ENCODE measurements at regions not wholly inside any gene's neighbourhood (a gene's known extent, or its start where the extent isn't known, plus 50 kb on each side); places are given as distances from the start of the nearest gene placed in this dataset.

GRCh38 chr5:73284220-73284795 lies 111.3 kb downstream of the TMEM174 start:
- Mint-ChIP-seq H3K27me3 (peaks cover 37% of the 10 kb centered on the region), H3K27ac (no peak overlapping the region), H3K4me3 (peak overlapping the region; percentile 42), H3K36me3 (no peaks in the 10 kb centered on the region), H3K9me3 (peaks cover 11% of the 10 kb centered on the region), H3K4me1 (ENCODE audit: unreplicated experiment) (peaks cover 55% of the 10 kb centered on the region)
- no peak for TF ChIP-seq CTCF (conservative IDR thresholded peaks at IDR 0.05)
- DNase-seq (ENCODE audit: extremely low spot score, unreplicated experiment), result no peak

GRCh38 chr5:73282923-73283322 lies 109.9 kb downstream of the TMEM174 start:
- no peak for TF ChIP-seq CTCF (conservative IDR thresholded peaks at IDR 0.05)
- Mint-ChIP-seq H3K9me3 (peaks cover 11% of the 10 kb centered on the region), H3K36me3 (no peaks in the 10 kb centered on the region), H3K27ac (no peak overlapping the region), H3K4me1 (ENCODE audit: unreplicated experiment) (peaks cover 60% of the 10 kb centered on the region), H3K27me3 (peaks cover 34% of the 10 kb centered on the region), H3K4me3 (peak overlapping the region; percentile 41)
- DNase-seq (ENCODE audit: extremely low spot score, unreplicated experiment), result no peak

- Mint-ChIP-seq H3K4me1 (ENCODE audit: unreplicated experiment) (peaks cover 60% of the 10 kb centered on the region), H3K27ac (no peak overlapping the region), H3K27me3 (peaks cover 35% of the 10 kb centered on the region), H3K9me3 (peaks cover 11% of the 10 kb centered on the region), H3K4me3 (no peak overlapping the region), H3K36me3 (no peaks in the 10 kb centered on the region)
- no peak for TF ChIP-seq CTCF (conservative IDR thresholded peaks at IDR 0.05)
- no peak for DNase-seq (ENCODE audit: extremely low spot score, unreplicated experiment)
Measured at GRCh38 chr5:73282383-73282782, 109.4 kb downstream of the TMEM174 start.

GRCh38 chr5:73280821-73281746 lies 108.1 kb downstream of the TMEM174 start:
- Mint-ChIP-seq H3K4me3 (peak overlapping the region; percentile 56), H3K27ac (no peak overlapping the region), H3K36me3 (no peaks in the 10 kb centered on the region), H3K4me1 (ENCODE audit: unreplicated experiment) (peaks cover 60% of the 10 kb centered on the region), H3K27me3 (peaks cover 35% of the 10 kb centered on the region), H3K9me3 (peaks cover 4% of the 10 kb centered on the region)
- no peak for DNase-seq (ENCODE audit: extremely low spot score, unreplicated experiment)
- TF ChIP-seq CTCF (conservative IDR thresholded peaks at IDR 0.05), result no peak

GRCh38 chr5:73280386-73280785 lies 107.4 kb downstream of the TMEM174 start:
- no peak for TF ChIP-seq CTCF (conservative IDR thresholded peaks at IDR 0.05)
- H3K36me3 Mint-ChIP-seq, result no peaks in the 10 kb centered on the region
- peaks cover 65% of the 10 kb centered on the region for H3K4me1 Mint-ChIP-seq (ENCODE audit: unreplicated experiment)
- no peak for DNase-seq (ENCODE audit: extremely low spot score, unreplicated experiment)
- peak overlapping the region; percentile 4 for H3K27ac Mint-ChIP-seq
- peaks cover 35% of the 10 kb centered on the region for H3K27me3 Mint-ChIP-seq
- H3K4me3 Mint-ChIP-seq, result peak overlapping the region; percentile 13
- peaks cover 4% of the 10 kb centered on the region for H3K9me3 Mint-ChIP-seq
